ENCODE measurements at regions not wholly inside any gene's neighbourhood (a gene's known extent, or its start where the extent isn't known, plus 50 kb on each side); places are given as distances from the start of the nearest gene placed in this dataset.

GRCh38 chr6:11413728-11414127 is 123.8 kb upstream of the TMEM170B start:
- no peaks in the 10 kb centered on the region for H3K9me3 ChIP-seq (ENCODE audit: control insufficient read depth, insufficient read depth, low read length)
- H3K27me3 ChIP-seq (ENCODE audit: control insufficient read depth, insufficient read depth, low read length) = no peaks in the 10 kb centered on the region
- H3K27ac ChIP-seq (ENCODE audit: low read depth, low read length) = no peak overlapping the region
- no peak overlapping the region for H3K4me3 ChIP-seq (ENCODE audit: low read depth, low read length)
- 100% methylated on average over 1 of the region's 2 CpGs for WGBS (ENCODE audit: insufficient coverage)
- H3K36me3 ChIP-seq (ENCODE audit: control insufficient read depth, insufficient read depth, low read length) = no peaks in the 10 kb centered on the region
- DNase-seq (ENCODE audit: low read depth in 4 of 6, low spot score in 6 of 6) = no peak
- H3K4me1 ChIP-seq (ENCODE audit: control insufficient read depth, insufficient read depth, low read length) = no peaks in the 10 kb centered on the region

GRCh38 chr6:11413117-11413687 is 124.3 kb upstream of the TMEM170B start:
- Histone ChIP-seq H3K4me3 (ENCODE audit: low read depth, low read length) (no peak overlapping the region), H3K9me3 (ENCODE audit: control insufficient read depth, insufficient read depth, low read length) (no peaks in the 10 kb centered on the region), H3K36me3 (ENCODE audit: control insufficient read depth, insufficient read depth, low read length) (no peaks in the 10 kb centered on the region), H3K27me3 (ENCODE audit: control insufficient read depth, insufficient read depth, low read length) (no peaks in the 10 kb centered on the region), H3K27ac (ENCODE audit: low read depth, low read length) (no peak overlapping the region), H3K4me1 (ENCODE audit: control insufficient read depth, insufficient read depth, low read length) (no peaks in the 10 kb centered on the region)
- no peak for DNase-seq (ENCODE audit: low read depth in 4 of 6, low spot score in 6 of 6)
- WGBS (ENCODE audit: insufficient coverage) = no CpG with 5 or more reads among the region's 6 CpGs

GRCh38 chr6:11412616-11413015 is 124.9 kb upstream of the TMEM170B start:
- no peak for DNase-seq (ENCODE audit: low read depth in 4 of 6, low spot score in 6 of 6)
- no peak overlapping the region for H3K4me3 ChIP-seq (ENCODE audit: low read depth, low read length)
- WGBS (ENCODE audit: insufficient coverage) = no CpG with 5 or more reads among the region's 3 CpGs
- H3K9me3 ChIP-seq (ENCODE audit: control insufficient read depth, insufficient read depth, low read length) = no peaks in the 10 kb centered on the region
- H3K4me1 ChIP-seq (ENCODE audit: control insufficient read depth, insufficient read depth, low read length) = no peaks in the 10 kb centered on the region
- no peaks in the 10 kb centered on the region for H3K27me3 ChIP-seq (ENCODE audit: control insufficient read depth, insufficient read depth, low read length)
- no peaks in the 10 kb centered on the region for H3K36me3 ChIP-seq (ENCODE audit: control insufficient read depth, insufficient read depth, low read length)
- H3K27ac ChIP-seq (ENCODE audit: low read depth, low read length) = no peak overlapping the region

GRCh38 chr6:11412011-11412424 is 125.5 kb upstream of the TMEM170B start:
- Histone ChIP-seq H3K9me3 (ENCODE audit: control insufficient read depth, insufficient read depth, low read length) (no peaks in the 10 kb centered on the region), H3K27me3 (ENCODE audit: control insufficient read depth, insufficient read depth, low read length) (no peaks in the 10 kb centered on the region), H3K27ac (ENCODE audit: low read depth, low read length) (no peak overlapping the region), H3K4me1 (ENCODE audit: control insufficient read depth, insufficient read depth, low read length) (no peaks in the 10 kb centered on the region), H3K36me3 (ENCODE audit: control insufficient read depth, insufficient read depth, low read length) (no peaks in the 10 kb centered on the region), H3K4me3 (ENCODE audit: low read depth, low read length) (no peak overlapping the region)
- no peak for DNase-seq (ENCODE audit: low read depth in 4 of 6, low spot score in 6 of 6)
- WGBS (ENCODE audit: insufficient coverage) = no CpG with 5 or more reads among the region's 2 CpGs

- H3K4me1 ChIP-seq (ENCODE audit: control insufficient read depth, insufficient read depth, low read length) = no peaks in the 10 kb centered on the region
- DNase-seq (ENCODE audit: low read depth in 4 of 6, low spot score in 6 of 6) = no peak
- 100% methylated on average over 1 of the region's 3 CpGs for WGBS (ENCODE audit: insufficient coverage)
- no peaks in the 10 kb centered on the region for H3K36me3 ChIP-seq (ENCODE audit: control insufficient read depth, insufficient read depth, low read length)
- H3K27ac ChIP-seq (ENCODE audit: low read depth, low read length) = no peak overlapping the region
- no peaks in the 10 kb centered on the region for H3K27me3 ChIP-seq (ENCODE audit: control insufficient read depth, insufficient read depth, low read length)
- H3K4me3 ChIP-seq (ENCODE audit: low read depth, low read length) = no peak overlapping the region
- no peaks in the 10 kb centered on the region for H3K9me3 ChIP-seq (ENCODE audit: control insufficient read depth, insufficient read depth, low read length)
Measured at GRCh38 chr6:11411593-11411992, 126.0 kb upstream of the TMEM170B start.

GRCh38 chr6:11410539-11411307 is 126.8 kb upstream of the TMEM170B start:
- Histone ChIP-seq H3K36me3 (ENCODE audit: control insufficient read depth, insufficient read depth, low read length) (no peaks in the 10 kb centered on the region), H3K27ac (ENCODE audit: low read depth, low read length) (no peak overlapping the region), H3K4me3 (ENCODE audit: low read depth, low read length) (no peak overlapping the region), H3K27me3 (ENCODE audit: control insufficient read depth, insufficient read depth, low read length) (no peaks in the 10 kb centered on the region), H3K4me1 (ENCODE audit: control insufficient read depth, insufficient read depth, low read length) (no peaks in the 10 kb centered on the region), H3K9me3 (ENCODE audit: control insufficient read depth, insufficient read depth, low read length) (no peaks in the 10 kb centered on the region)
- no CpG with 5 or more reads among the region's 4 CpGs for WGBS (ENCODE audit: insufficient coverage)
- DNase-seq (ENCODE audit: low read depth in 4 of 6, low spot score in 6 of 6) = no peak

- Histone ChIP-seq H3K36me3 (ENCODE audit: control insufficient read depth, insufficient read depth, low read length) (no peaks in the 10 kb centered on the region), H3K27me3 (ENCODE audit: control insufficient read depth, insufficient read depth, low read length) (no peaks in the 10 kb centered on the region), H3K9me3 (ENCODE audit: control insufficient read depth, insufficient read depth, low read length) (no peaks in the 10 kb centered on the region), H3K4me3 (ENCODE audit: low read depth, low read length) (no peak overlapping the region), H3K27ac (ENCODE audit: low read depth, low read length) (no peak overlapping the region), H3K4me1 (ENCODE audit: control insufficient read depth, insufficient read depth, low read length) (no peaks in the 10 kb centered on the region)
- no peak for DNase-seq (ENCODE audit: low read depth in 4 of 6, low spot score in 6 of 6)
Measured at GRCh38 chr6:11409371-11409770, 128.2 kb upstream of the TMEM170B start.

GRCh38 chr6:11407414-11407813 is 130.1 kb upstream of the TMEM170B start:
- WGBS (ENCODE audit: insufficient coverage) = 87% methylated on average over 2 of the region's 2 CpGs
- Histone ChIP-seq H3K9me3 (ENCODE audit: control insufficient read depth, insufficient read depth, low read length) (no peaks in the 10 kb centered on the region), H3K27me3 (ENCODE audit: control insufficient read depth, insufficient read depth, low read length) (no peaks in the 10 kb centered on the region), H3K27ac (ENCODE audit: low read depth, low read length) (no peak overlapping the region), H3K4me1 (ENCODE audit: control insufficient read depth, insufficient read depth, low read length) (no peaks in the 10 kb centered on the region), H3K4me3 (ENCODE audit: low read depth, low read length) (no peak overlapping the region), H3K36me3 (ENCODE audit: control insufficient read depth, insufficient read depth, low read length) (no peaks in the 10 kb centered on the region)
- no peak for DNase-seq (ENCODE audit: low read depth in 4 of 6, low spot score in 6 of 6)

- Histone ChIP-seq H3K27me3 (ENCODE audit: control insufficient read depth, insufficient read depth, low read length) (no peaks in the 10 kb centered on the region), H3K36me3 (ENCODE audit: control insufficient read depth, insufficient read depth, low read length) (no peaks in the 10 kb centered on the region), H3K4me1 (ENCODE audit: control insufficient read depth, insufficient read depth, low read length) (no peaks in the 10 kb centered on the region), H3K27ac (ENCODE audit: low read depth, low read length) (no peak overlapping the region), H3K4me3 (ENCODE audit: low read depth, low read length) (no peak overlapping the region), H3K9me3 (ENCODE audit: control insufficient read depth, insufficient read depth, low read length) (no peaks in the 10 kb centered on the region)
- peak in 1 of 6 donors; percentile 29 for DNase-seq (ENCODE audit: low read depth in 4 of 6, low spot score in 6 of 6)
- no CpG with 5 or more reads among the region's 4 CpGs for WGBS (ENCODE audit: insufficient coverage)
Measured at GRCh38 chr6:11404838-11405237, 132.7 kb upstream of the TMEM170B start.

- 95% methylated on average over 5 of the region's 10 CpGs for WGBS (ENCODE audit: insufficient coverage)
- Histone ChIP-seq H3K27ac (ENCODE audit: low read depth, low read length) (no peak overlapping the region), H3K9me3 (ENCODE audit: control insufficient read depth, insufficient read depth, low read length) (no peaks in the 10 kb centered on the region), H3K36me3 (ENCODE audit: control insufficient read depth, insufficient read depth, low read length) (no peaks in the 10 kb centered on the region), H3K4me1 (ENCODE audit: control insufficient read depth, insufficient read depth, low read length) (no peaks in the 10 kb centered on the region), H3K4me3 (ENCODE audit: low read depth, low read length) (no peak overlapping the region), H3K27me3 (ENCODE audit: control insufficient read depth, insufficient read depth, low read length) (no peaks in the 10 kb centered on the region)
- DNase-seq (ENCODE audit: low read depth in 4 of 6, low spot score in 6 of 6) = no peak
Measured at GRCh38 chr6:11404081-11404480, 133.5 kb upstream of the TMEM170B start.
